ENCODE measurements at regions not wholly inside any gene's neighbourhood (a gene's known extent, or its start where the extent isn't known, plus 50 kb on each side); places are given as distances from the start of the nearest gene placed in this dataset.

DNA sequence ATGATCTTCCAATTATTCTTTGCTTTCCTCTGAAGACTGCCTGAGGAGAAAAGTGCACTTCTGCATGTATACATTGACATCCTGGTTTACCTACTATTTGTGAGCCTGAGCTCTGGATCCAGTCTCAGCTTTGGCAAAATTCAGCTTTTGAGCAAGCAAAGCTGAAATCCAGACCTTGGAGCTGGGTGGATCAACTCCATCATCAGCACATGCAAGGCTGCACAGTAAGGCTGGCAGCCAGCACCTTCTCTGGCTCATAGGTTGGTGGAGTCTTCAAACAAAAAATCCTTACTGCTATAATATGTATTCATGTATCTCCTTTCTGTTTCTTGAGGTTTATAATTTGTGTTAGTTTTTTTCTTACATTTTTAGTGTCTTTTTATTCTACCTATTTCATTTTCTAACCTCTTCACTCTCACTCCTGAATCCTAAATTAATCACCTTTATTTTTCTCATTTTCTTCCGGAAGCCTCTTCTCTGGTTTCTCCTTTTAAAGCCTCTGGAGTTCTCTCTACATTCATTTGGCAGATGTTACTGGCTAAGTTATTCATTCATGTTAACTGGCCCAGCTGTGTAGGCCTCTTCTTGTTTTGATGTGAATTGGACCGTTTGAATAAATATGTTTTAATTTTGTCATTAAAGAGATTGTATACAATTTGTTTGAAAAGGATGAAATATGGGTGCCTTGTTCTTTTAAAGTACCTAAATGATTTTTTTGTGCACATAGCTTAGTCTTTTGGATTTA, 224.8 kb downstream of the DACT1 start:
- intact Hi-C loops (cut with micrococcal nuclease; ENCODE audit: unreplicated experiment) (no loop called here), in situ Hi-C loops (cut with HindIII; ENCODE audit: extremely low pct_ligation_motif_present, low pct_unique_long_range_greater_than_20kb) (no loop called here)
- Histone ChIP-seq H3K27me3 (ENCODE audit: control insufficient read depth in 1 of 2, insufficient read depth in 2 of 2, low read length in 2 of 2) (no peaks in the 10 kb centered on the region; a peak in 2 of 5 replicates), H3K9me3 (ENCODE audit: low read length) (no peaks in the 10 kb centered on the region), H3K79me2 (ENCODE audit: insufficient read depth, low read length) (no peaks in the 10 kb centered on the region), H3K4me2 (ENCODE audit: low read depth, low read length) (no peak overlapping the region), H3K4me3 (replicated peaks in 1 of 3; ENCODE audit: insufficient read depth in 1 of 3, low read depth in 2 of 3, low read length in 3 of 3) (no peak overlapping the region), H3K36me3 (replicated peaks in 1 of 2; ENCODE audit: control insufficient read depth in 1 of 2, insufficient read depth in 2 of 2, low read length in 2 of 2) (no peaks in the 10 kb centered on the region), H4K20me1 (ENCODE audit: insufficient read depth, low read length) (no peaks in the 10 kb centered on the region), H3K9ac (ENCODE audit: insufficient read depth, low read depth, low read length) (no peak overlapping the region), H2AFZ (ENCODE audit: low read length) (no peak overlapping the region), H3K27ac (ENCODE audit: extremely low read length, insufficient read depth, low read length) (no peak overlapping the region), H3K4me1 (ENCODE audit: insufficient read depth, low read length) (no peaks in the 10 kb centered on the region)
- no peak for ATAC-seq
- ChIA-PET CTCF (ENCODE audit: low intra/inter-chr PET ratio, low total read pairs) (no interaction called here), POLR2A (no interaction called here)
- FAIRE-seq = no peak
- WGBS (ENCODE audit: low lambda C conversion rate) = 43% methylated on average over 2 of the region's 2 CpGs
- DNase-seq (ENCODE audit: low spot score) = no peak
- BruUV-seq (replicated peaks) = no TSS peak
- TF ChIP-seq HOXA9 (CRISPR knock-in tag; IDR thresholded peaks at IDR 0.05; ENCODE audit: borderline replicate concordance) (no peak), PHF21A (CRISPR knock-in tag; IDR thresholded peaks at IDR 0.05) (no peak), MAX (IDR thresholded peaks at IDR 0.05) (no peak), ZNF143 (CRISPR knock-in tag; IDR thresholded peaks at IDR 0.05) (no peak), ARNT (IDR thresholded peaks at IDR 0.05) (no peak), FOXP1 (IDR thresholded peaks at IDR 0.05) (no peak), FOXP1 (CRISPR knock-in tag; IDR thresholded peaks at IDR 0.05) (no peak)

DNA sequence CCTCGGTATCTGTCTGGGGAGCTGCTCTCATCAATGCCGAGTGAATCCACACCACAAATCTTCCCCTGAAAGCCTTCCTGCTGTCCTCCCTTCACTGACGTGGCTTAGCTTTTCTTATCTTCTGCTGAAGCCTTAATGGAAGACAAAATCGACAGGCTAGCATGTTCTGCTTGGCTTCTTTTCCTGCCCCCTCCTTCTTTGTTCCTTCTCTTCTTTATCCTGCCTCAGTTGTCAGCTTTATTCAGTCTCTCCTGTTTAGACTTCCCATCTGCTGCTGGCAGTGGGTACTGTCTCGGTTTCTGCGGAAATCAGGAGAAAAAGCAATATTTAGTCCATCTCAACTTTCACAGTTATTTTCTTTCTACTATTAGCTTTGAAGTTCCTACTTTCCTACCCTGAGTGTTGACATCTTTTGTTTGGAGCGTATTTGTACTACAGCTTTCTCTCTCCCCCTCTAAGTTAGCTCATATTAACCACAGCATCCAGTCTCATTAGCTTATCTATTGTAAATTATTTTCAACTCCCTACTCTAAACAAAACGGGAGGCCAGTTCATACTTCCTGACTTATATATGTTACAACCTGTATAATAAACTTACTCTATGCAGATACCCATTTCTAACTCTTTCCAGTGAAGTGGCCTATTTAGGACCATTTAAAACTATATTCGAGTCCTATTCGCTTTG, 226.0 kb downstream of the DACT1 start:
- POLR2A ChIA-PET = no interaction called here
- no TSS peak for BruUV-seq (replicated peaks)

More for the DNA sequence above, 226.0 kb downstream of the DACT1 start:
- H4K20me1 ChIP-seq (ENCODE audit: insufficient read depth, low read length) = no peaks in the 10 kb centered on the region
- no peak overlapping the region for H3K4me2 ChIP-seq (ENCODE audit: low read depth, low read length)
- H3K27me3 ChIP-seq (ENCODE audit: control insufficient read depth in 1 of 2, insufficient read depth in 2 of 2, low read length in 2 of 2) = no peaks in the 10 kb centered on the region; a peak in 2 of 5 replicates
- H3K79me2 ChIP-seq (ENCODE audit: insufficient read depth, low read length) = no peaks in the 10 kb centered on the region
- intact Hi-C loops (cut with micrococcal nuclease; ENCODE audit: unreplicated experiment) = no loop called here
- TF ChIP-seq TEF (CRISPR knock-in tag; IDR thresholded peaks at IDR 0.05) = no peak
- no peak for TF ChIP-seq NR2F6 (IDR thresholded peaks at IDR 0.05)
- TF ChIP-seq NR2F6 (CRISPR knock-in tag; IDR thresholded peaks at IDR 0.05) = no peak
- no peak overlapping the region for H3K9ac ChIP-seq (ENCODE audit: insufficient read depth, low read depth, low read length)
- H3K4me3 ChIP-seq (replicated peaks in 1 of 3; ENCODE audit: insufficient read depth in 1 of 3, low read depth in 2 of 3, low read length in 3 of 3) = no peak overlapping the region
- FAIRE-seq (no peak), ATAC-seq (no peak), DNase-seq (ENCODE audit: low spot score) (no peak)
- H3K9me3 ChIP-seq (ENCODE audit: low read length) = no peaks in the 10 kb centered on the region
- in situ Hi-C loops (cut with HindIII; ENCODE audit: extremely low pct_ligation_motif_present, low pct_unique_long_range_greater_than_20kb) = no loop called here
- no peaks in the 10 kb centered on the region for H3K36me3 ChIP-seq (replicated peaks in 1 of 2; ENCODE audit: control insufficient read depth in 1 of 2, insufficient read depth in 2 of 2, low read length in 2 of 2)
- CTCF ChIA-PET (ENCODE audit: low intra/inter-chr PET ratio, low total read pairs) = no interaction called here
- H3K4me1 ChIP-seq (ENCODE audit: insufficient read depth, low read length) = no peaks in the 10 kb centered on the region
- H3K27ac ChIP-seq (ENCODE audit: extremely low read length, insufficient read depth, low read length) = no peak overlapping the region
- WGBS (ENCODE audit: low lambda C conversion rate) = 10% methylated on average over 10 of the region's 10 CpGs
- no peak overlapping the region for H2AFZ ChIP-seq (ENCODE audit: low read length)

Measured in HepG2 (cell line).